IMR-90 (cell line): ENCODE measurements at regions not wholly inside any gene's neighbourhood (a gene's known extent, or its start where the extent isn't known, plus 50 kb on each side); places are given as distances from the start of the nearest gene placed in this dataset.

Experiments
- ATAC-seq: fragments of 200-7000 bp; cut with Tn5 transposase; 2 replicates; pipeline ENCODE4 v1.9.1; 2020; ENCODE audit warnings: low read depth, mild to moderate bottlenecking, moderate library complexity
- BruUV-seq: library from RNA; stranded (reverse); fragments of 400-500 nt; replicated peaks from 2 replicates; lab custom pipeline; 2021; lab: Mats Ljungman, UMichigan
- CTCF ChIA-PET: fragments of 300-600 bp; formaldehyde crosslinking; extraction: SDS; loops from one replicate; lab custom pipeline; 2021; ENCODE audit warnings: antibody characterized with exemption; lab: Yijun Ruan, JAX
- POLR2A ChIA-PET: fragments of 300-600 bp; sonication (Branson Sonifier 250); formaldehyde crosslinking; loops from one replicate; lab custom pipeline; 2022; ENCODE audit warnings: antibody characterized with exemption; ENCODE audit not compliant: unreplicated experiment; lab: Charles Lee
- DNase-seq: peaks from one replicate; pipeline ENCODE4 v3.0.0; 2013
- H2AFZ ChIP-seq: replicated peaks from 2 replicates; pipeline ENCODE3; 2013; ENCODE audit warnings: low read length, mild to moderate bottlenecking; ENCODE audit not compliant: poor library complexity
- H2AK5ac ChIP-seq: 2 replicates; pipeline ENCODE4 v1.6.1; 2013; ENCODE audit warnings: low read depth, low read length, inconsistent platforms
- H2AK9ac ChIP-seq: replicated peaks from 2 replicates; pipeline ENCODE3; 2013; ENCODE audit warnings: mild to moderate bottlenecking, low read depth, low read length, moderate library complexity; ENCODE audit not compliant: poor library complexity
- H2BK120ac ChIP-seq: 2 replicates; pipeline ENCODE4 v1.6.1; 2013; ENCODE audit warnings: low read depth, low read length, inconsistent platforms
- H2BK15ac ChIP-seq: 3 replicates; pipeline ENCODE4 v1.6.1; 2013; ENCODE audit warnings: low read depth, low read length, inconsistent platforms
- H2BK20ac ChIP-seq: 2 replicates; pipeline ENCODE4 v1.6.1; 2013; ENCODE audit warnings: low read depth, mild to moderate bottlenecking, inconsistent platforms, low read length, moderate library complexity
- H2BK5ac ChIP-seq: 2 replicates; pipeline ENCODE4 v1.6.1; 2013; ENCODE audit warnings: mild to moderate bottlenecking, low read depth, low read length, inconsistent platforms; ENCODE audit not compliant: poor library complexity, severe bottlenecking
- H3K14ac ChIP-seq: replicated peaks from 2 replicates; pipeline ENCODE4 v1.6.1; 2013; ENCODE audit warnings: low read depth, low read length, inconsistent platforms
- H3K18ac ChIP-seq: 2 replicates; pipeline ENCODE4 v1.6.1; 2013; ENCODE audit warnings: low read depth, low read length, control low read depth
- H3K23ac ChIP-seq: 2 replicates; pipeline ENCODE4 v1.6.1; 2013; ENCODE audit warnings: low read depth, low read length, inconsistent platforms
- H3K27ac ChIP-seq: 2 replicates; pipeline ENCODE4 v1.5.1; 2013; ENCODE audit warnings: mild to moderate bottlenecking, control low read depth, low read length; ENCODE audit not compliant: insufficient read depth
- H3K27me3 ChIP-seq: 2 replicates; pipeline ENCODE4 v1.6.1; 2013; ENCODE audit warnings: low read length; ENCODE audit not compliant: control insufficient read depth, insufficient read depth
- H3K36me3 ChIP-seq: 2 replicates; pipeline ENCODE4 v1.6.1; 2013; ENCODE audit warnings: low read length, mixed read lengths; ENCODE audit not compliant: control insufficient read depth, insufficient read depth
- H3K4ac ChIP-seq: 2 replicates; pipeline ENCODE4 v1.6.1; 2013; ENCODE audit warnings: low read depth, low read length, inconsistent platforms
- H3K4me1 ChIP-seq: 2 replicates; pipeline ENCODE4 v1.6.1; 2013; ENCODE audit warnings: low read length, mixed read lengths; ENCODE audit not compliant: control insufficient read depth, insufficient read depth
- H3K4me2 ChIP-seq: 2 replicates; pipeline ENCODE4 v1.6.1; 2013; ENCODE audit warnings: low read depth, mild to moderate bottlenecking, control low read depth, low read length, moderate library complexity
- H3K4me3 ChIP-seq: 2 replicates; pipeline ENCODE4 v1.5.1; 2013; ENCODE audit warnings: low read depth, mild to moderate bottlenecking, control low read depth, low read length, moderate library complexity; ENCODE audit not compliant: insufficient read depth
- H3K56ac ChIP-seq: 2 replicates; pipeline ENCODE4 v1.6.1; 2013; ENCODE audit warnings: low read length, inconsistent platforms; ENCODE audit not compliant: insufficient read depth; ENCODE audit errors: extremely low read depth
- H3K79me1 ChIP-seq, 2 experiments: 2 replicates each; pipeline ENCODE4 v1.6.1; 2013; ENCODE audit warnings: low read length in 2 of 2, inconsistent platforms in 1 of 2, low read depth in 1 of 2
- H3K9ac ChIP-seq: 2 replicates; pipeline ENCODE4 v1.6.1; 2013; ENCODE audit warnings: low read depth, low read length, control low read depth
- H3K9me1 ChIP-seq: 2 replicates; pipeline ENCODE4 v1.6.1; 2013; ENCODE audit warnings: low read length, inconsistent platforms; ENCODE audit not compliant: insufficient read depth
- H3K9me3 ChIP-seq: 2 replicates; pipeline ENCODE4 v1.6.1; 2013; ENCODE audit warnings: low read length; ENCODE audit not compliant: control insufficient read depth, insufficient read depth
- H4K20me1 ChIP-seq: 2 replicates; pipeline ENCODE4 v1.6.1; 2013; ENCODE audit warnings: low read length, inconsistent platforms; ENCODE audit not compliant: insufficient read depth
- H4K5ac ChIP-seq: 2 replicates; pipeline ENCODE4 v1.6.1; 2013; ENCODE audit warnings: mild to moderate bottlenecking, low read depth, low read length, control low read depth
- H4K8ac ChIP-seq, 2 experiments: 2 replicates each; pipeline ENCODE4 v1.6.1; 2013; ENCODE audit warnings: low read depth in 2 of 2, low read length in 2 of 2, control low read depth in 1 of 2, inconsistent platforms in 1 of 2
- H4K91ac ChIP-seq: 2 replicates; pipeline ENCODE4 v1.6.1; 2013; ENCODE audit warnings: low read depth, low read length, inconsistent platforms; ENCODE audit not compliant: insufficient read depth
- CEBPB ChIP-seq: IDR thresholded peaks from 2 replicates; pipeline ENCODE4 v1.6.1; 2012; ENCODE audit warnings: low read depth, low read length, improper control_type of control experiment
- CHD1 ChIP-seq: IDR thresholded peaks from 2 replicates; pipeline ENCODE4 v1.6.1; 2012; ENCODE audit warnings: low read depth, low read length, improper control_type of control experiment
- WGBS, 2 experiments: methylation state at CpG; one replicate each; pipeline versions ENCODE4 v1.1.5 to v1.1.7; 2013; ENCODE audit warnings: missing lambda C conversion rate in 2 of 2; ENCODE audit not compliant: insufficient read length in 1 of 2; ENCODE audit errors: extremely low coverage in 2 of 2; 5-methylcytosine and 5-hydroxymethylcytosine counted together
- dilution Hi-C: fragments of 300-500 bp; cut with HindIII; formaldehyde crosslinking; loops from one replicate; pipeline ENCODE4 v1.14.3; 2018; ENCODE audit warnings: low sequenced_read_pairs; ENCODE audit not compliant: unreplicated experiment
- in situ Hi-C: fragments of 300-500 bp; cut with MboI; formaldehyde crosslinking; loops from 3 replicates; pipeline ENCODE4 v1.14.3; 2019; ENCODE audit warnings: low sequenced_read_pairs, inconsistent platforms, mixed read lengths
- intact Hi-C: fragments of 100-400 bp; cut with micrococcal nuclease; formaldehyde crosslinking; loops from 2 replicates; pipeline ENCODE4 v1.10.0; 2022

- Histone ChIP-seq H3K27ac (no peak overlapping the region), H4K5ac (no peak overlapping the region), H4K20me1 (no peaks in the 10 kb centered on the region), H3K9ac (no peak overlapping the region), H2AK5ac (no peak overlapping the region), H3K18ac (peak overlapping the region; percentile 75), H3K23ac (no peak overlapping the region), H4K8ac (no peak overlapping the region; a peak in 1 of 4 replicates), H3K79me1 (no peaks in the 10 kb centered on the region), H3K9me1 (no peaks in the 10 kb centered on the region), H2BK15ac (no peak overlapping the region), H3K36me3 (no peaks in the 10 kb centered on the region), H3K56ac (no peak overlapping the region), H4K91ac (no peak overlapping the region), H2BK5ac (peak overlapping the region; percentile 29), H3K14ac (no peak overlapping the region), H3K4me2 (no peak overlapping the region), H2AK9ac (no peak overlapping the region), H3K4ac (peak overlapping the region; percentile 10; the same call in 1 of the 2 replicates), H3K9me3 (no peaks in the 10 kb centered on the region), H3K4me3 (no peak overlapping the region), H3K27me3 (no peaks in the 10 kb centered on the region), H2AFZ (no peak overlapping the region), H2BK120ac (no peak overlapping the region), H2BK20ac (peak overlapping the region; percentile 50; the same call in 1 of the 2 replicates), H3K4me1 (0 out of 2 replicates have a peak, but pooled peaks cover 2% of the 10 kb centered on the region)
- 60% methylated on average over 2 of the region's 5 CpGs; no CpG with 5 or more reads in 1 of the 2 experiments for WGBS, 2 experiments
- dilution Hi-C loops (no loop called here), in situ Hi-C loops (no loop called here), intact Hi-C loops (no loop called here)
- TF ChIP-seq CEBPB (peak; percentile 94), CHD1 (no peak)
- BruUV-seq: no TSS peak
- DNase-seq: peak; percentile 70
- CTCF ChIA-PET: no interaction called here
- peak; percentile 32; the same call in 1 of the 2 replicates for ATAC-seq
- POLR2A ChIA-PET: no interaction called here
Observed at GRCh38 chr2:144996225-144996795, 476.4 kb upstream of the ZEB2 start.
